ENCODE measurements at regions not wholly inside any gene's neighbourhood (a gene's known extent, or its start where the extent isn't known, plus 50 kb on each side); places are given as distances from the start of the nearest gene placed in this dataset.

DNA sequence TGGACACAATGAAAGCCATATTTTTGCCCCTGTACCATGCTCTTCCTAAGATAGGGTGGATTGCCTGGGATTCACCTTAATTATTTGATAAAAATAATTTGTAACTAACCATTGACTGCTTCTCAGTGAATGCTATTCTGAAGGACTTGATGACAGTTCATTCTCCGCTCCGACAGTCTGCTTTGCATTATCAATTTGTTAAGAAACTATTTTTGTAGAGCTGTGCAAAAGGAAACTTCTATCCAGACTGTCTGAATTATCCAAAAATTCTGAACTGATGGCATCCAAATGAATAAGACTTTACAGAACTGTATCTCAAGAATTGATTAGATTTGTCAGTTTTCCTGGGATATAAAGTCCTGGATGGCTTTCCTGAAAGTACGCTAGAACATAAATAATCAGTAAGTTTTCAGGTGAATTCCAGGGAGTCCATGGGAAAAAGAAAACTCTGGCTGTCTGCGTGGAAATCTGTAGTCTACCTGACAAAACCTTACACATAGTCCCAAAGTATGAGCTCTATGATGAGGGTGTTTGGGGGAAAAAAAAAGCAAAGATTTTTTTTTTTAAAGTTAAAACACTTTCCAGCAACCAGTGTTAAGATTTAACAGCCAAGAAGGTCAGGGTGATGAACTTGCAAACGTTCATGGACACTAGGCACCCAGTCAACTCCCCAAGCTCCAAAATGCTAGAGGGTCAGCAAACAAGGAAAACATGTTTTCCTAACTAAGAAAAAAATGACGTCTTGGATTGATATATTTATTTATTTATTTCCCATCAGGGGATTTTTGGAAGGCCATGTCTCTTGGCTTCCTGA is 291.1 kb upstream of the TBX3 start:
- no peaks in the 10 kb centered on the region for H3K36me3 ChIP-seq (ENCODE audit: insufficient read depth, insufficient read length, low read length)
- no peak for DNase-seq (ENCODE audit: low read depth, low spot score)
- no peaks in the 10 kb centered on the region for H3K27me3 ChIP-seq (ENCODE audit: insufficient read depth, insufficient read length)
- no peak overlapping the region for H3K4me3 ChIP-seq (ENCODE audit: insufficient read length, low read depth)
- TF ChIP-seq YY1 (IDR thresholded peaks at IDR 0.05; ENCODE audit: insufficient read depth, insufficient read length) (no peak), SUZ12 (IDR thresholded peaks at IDR 0.05; ENCODE audit: extremely low read depth, insufficient read depth, insufficient read length) (no peak), ZNF274 (IDR thresholded peaks at IDR 0.05; ENCODE audit: low read depth, low read length) (no peak)
- H3K9me3 ChIP-seq (ENCODE audit: insufficient read depth, low read length): no peaks in the 10 kb centered on the region
- no peaks in the 10 kb centered on the region for H3K4me1 ChIP-seq (ENCODE audit: insufficient read depth, insufficient read length)
- H3K9ac ChIP-seq (ENCODE audit: insufficient read length, low read depth): no peak overlapping the region

- Histone ChIP-seq H3K4me3 (ENCODE audit: insufficient read length, low read depth) (no peak overlapping the region), H3K4me1 (ENCODE audit: insufficient read depth, insufficient read length) (no peaks in the 10 kb centered on the region), H3K9ac (ENCODE audit: insufficient read length, low read depth) (no peak overlapping the region), H3K36me3 (ENCODE audit: insufficient read depth, insufficient read length, low read length) (no peaks in the 10 kb centered on the region), H3K27me3 (ENCODE audit: insufficient read depth, insufficient read length) (no peaks in the 10 kb centered on the region), H3K9me3 (ENCODE audit: insufficient read depth, low read length) (no peaks in the 10 kb centered on the region)
- no peak for DNase-seq (ENCODE audit: low read depth, low spot score)
- TF ChIP-seq ZNF274 (IDR thresholded peaks at IDR 0.05; ENCODE audit: low read depth, low read length): no peak
These were observed 290.4 kb upstream of the TBX3 start for GRCh38 chr12:114974333-114974732.

GRCh38 chr12:114968727-114969126 is 284.8 kb upstream of the TBX3 start:
- Histone ChIP-seq H3K9me3 (ENCODE audit: insufficient read depth, low read length) (peaks cover 4% of the 10 kb centered on the region; the same call in 1 of the 2 replicates), H3K27me3 (ENCODE audit: insufficient read depth, insufficient read length) (no peaks in the 10 kb centered on the region), H3K4me3 (ENCODE audit: insufficient read length, low read depth) (no peak overlapping the region), H3K9ac (ENCODE audit: insufficient read length, low read depth) (no peak overlapping the region), H3K36me3 (ENCODE audit: insufficient read depth, insufficient read length, low read length) (no peaks in the 10 kb centered on the region), H3K4me1 (ENCODE audit: insufficient read depth, insufficient read length) (no peaks in the 10 kb centered on the region)
- no peak for DNase-seq (ENCODE audit: low read depth, low spot score)
- TF ChIP-seq YY1 (IDR thresholded peaks at IDR 0.05; ENCODE audit: insufficient read depth, insufficient read length) (no peak), SUZ12 (IDR thresholded peaks at IDR 0.05; ENCODE audit: extremely low read depth, insufficient read depth, insufficient read length) (no peak), ZNF274 (IDR thresholded peaks at IDR 0.05; ENCODE audit: low read depth, low read length) (no peak)

DNA sequence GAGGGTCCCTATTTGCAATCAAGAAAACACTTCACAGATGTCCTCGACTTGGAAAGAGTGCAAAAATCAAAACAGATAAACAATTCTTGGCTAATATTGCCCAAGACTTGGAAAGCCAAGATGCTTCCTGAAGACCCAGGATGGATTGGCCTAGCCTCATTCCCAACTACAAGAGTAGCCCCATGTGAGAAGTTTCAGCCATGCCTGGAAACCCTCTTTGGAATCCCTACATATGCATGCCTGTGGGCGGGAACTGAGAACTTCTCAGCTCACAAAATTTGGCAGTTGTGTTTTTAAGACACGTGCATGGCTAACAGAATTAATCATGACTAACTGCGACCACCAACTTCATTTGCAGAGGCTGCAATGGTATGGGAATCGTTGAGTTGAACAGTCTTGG is 283.2 kb upstream of the TBX3 start:
- TF ChIP-seq ZNF274 (IDR thresholded peaks at IDR 0.05; ENCODE audit: low read depth, low read length) (no peak), YY1 (IDR thresholded peaks at IDR 0.05; ENCODE audit: insufficient read depth, insufficient read length) (no peak), SUZ12 (IDR thresholded peaks at IDR 0.05; ENCODE audit: extremely low read depth, insufficient read depth, insufficient read length) (no peak)
- Histone ChIP-seq H3K4me3 (ENCODE audit: insufficient read length, low read depth) (no peak overlapping the region), H3K9ac (ENCODE audit: insufficient read length, low read depth) (no peak overlapping the region), H3K4me1 (ENCODE audit: insufficient read depth, insufficient read length) (no peaks in the 10 kb centered on the region), H3K36me3 (ENCODE audit: insufficient read depth, insufficient read length, low read length) (no peaks in the 10 kb centered on the region), H3K27me3 (ENCODE audit: insufficient read depth, insufficient read length) (no peaks in the 10 kb centered on the region), H3K9me3 (ENCODE audit: insufficient read depth, low read length) (peaks cover 9% of the 10 kb centered on the region; the same call in 1 of the 2 replicates)
- no peak for DNase-seq (ENCODE audit: low read depth, low spot score)

DNA sequence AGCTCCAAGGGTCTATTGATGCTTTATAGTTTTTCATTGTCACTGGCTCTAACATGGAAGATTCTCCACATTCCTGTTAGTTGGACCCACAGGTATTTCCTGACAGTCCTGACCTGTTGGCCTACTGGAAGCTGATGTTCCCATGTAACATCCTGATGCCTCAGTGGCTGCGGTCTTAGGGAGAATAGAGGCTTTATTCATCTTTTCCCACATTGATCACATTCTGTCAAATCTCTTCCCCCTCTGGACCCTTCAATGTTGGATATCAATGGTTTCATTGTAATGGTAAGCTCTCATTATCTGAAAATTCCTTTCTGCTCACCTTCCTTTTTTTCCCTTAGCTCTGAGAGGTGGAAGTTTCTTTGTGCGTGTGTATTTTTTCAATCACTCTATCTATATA is 280.9 kb upstream of the TBX3 start:
- Histone ChIP-seq H3K9me3 (ENCODE audit: insufficient read depth, low read length) (peaks cover 9% of the 10 kb centered on the region; the same call in 1 of the 2 replicates), H3K9ac (ENCODE audit: insufficient read length, low read depth) (no peak overlapping the region), H3K27me3 (ENCODE audit: insufficient read depth, insufficient read length) (no peaks in the 10 kb centered on the region), H3K36me3 (ENCODE audit: insufficient read depth, insufficient read length, low read length) (no peaks in the 10 kb centered on the region), H3K4me3 (ENCODE audit: insufficient read length, low read depth) (no peak overlapping the region), H3K4me1 (ENCODE audit: insufficient read depth, insufficient read length) (no peaks in the 10 kb centered on the region)
- no peak for DNase-seq (ENCODE audit: low read depth, low spot score)
- TF ChIP-seq YY1 (IDR thresholded peaks at IDR 0.05; ENCODE audit: insufficient read depth, insufficient read length): no peak

DNA sequence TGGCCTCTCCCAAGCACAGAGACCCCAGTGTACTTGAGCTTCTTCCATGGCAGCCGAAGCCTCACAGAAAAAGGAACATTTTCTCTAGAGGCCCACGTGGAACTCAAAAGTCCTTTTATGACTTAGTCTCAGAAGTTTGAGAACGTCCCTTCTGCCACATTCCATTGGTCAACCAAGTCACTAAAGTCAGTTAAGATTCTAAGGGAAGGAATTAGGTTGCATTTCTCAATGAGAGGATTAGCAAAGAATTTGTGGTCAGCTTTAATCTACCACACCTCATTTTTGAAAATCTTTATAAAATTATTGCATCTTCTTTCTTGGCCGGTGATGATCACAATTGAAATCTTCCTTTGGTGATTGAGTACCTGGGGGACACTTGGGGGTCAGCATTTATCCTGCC is 279.9 kb upstream of the TBX3 start:
- Histone ChIP-seq H3K36me3 (ENCODE audit: insufficient read depth, insufficient read length, low read length) (no peaks in the 10 kb centered on the region), H3K4me3 (ENCODE audit: insufficient read length, low read depth) (no peak overlapping the region), H3K27me3 (ENCODE audit: insufficient read depth, insufficient read length) (no peaks in the 10 kb centered on the region), H3K4me1 (ENCODE audit: insufficient read depth, insufficient read length) (no peaks in the 10 kb centered on the region), H3K9ac (ENCODE audit: insufficient read length, low read depth) (no peak overlapping the region), H3K9me3 (ENCODE audit: insufficient read depth, low read length) (peaks cover 9% of the 10 kb centered on the region; the same call in 1 of the 2 replicates)
- no peak for DNase-seq (ENCODE audit: low read depth, low spot score)
- TF ChIP-seq YY1 (IDR thresholded peaks at IDR 0.05; ENCODE audit: insufficient read depth, insufficient read length): no peak
- TF ChIP-seq SUZ12 (IDR thresholded peaks at IDR 0.05; ENCODE audit: extremely low read depth, insufficient read depth, insufficient read length): no peak
- no peak for TF ChIP-seq ZNF274 (IDR thresholded peaks at IDR 0.05; ENCODE audit: low read depth, low read length)

GRCh38 chr12:114961491-114961890 is 277.5 kb upstream of the TBX3 start:
- no peak overlapping the region for H3K4me3 ChIP-seq (ENCODE audit: insufficient read length, low read depth)
- H3K36me3 ChIP-seq (ENCODE audit: insufficient read depth, insufficient read length, low read length): no peaks in the 10 kb centered on the region
- H3K4me1 ChIP-seq (ENCODE audit: insufficient read depth, insufficient read length): no peaks in the 10 kb centered on the region
- H3K27me3 ChIP-seq (ENCODE audit: insufficient read depth, insufficient read length): no peaks in the 10 kb centered on the region
- H3K9me3 ChIP-seq (ENCODE audit: insufficient read depth, low read length): peaks cover 9% of the 10 kb centered on the region; the same call in 1 of the 2 replicates
- DNase-seq (ENCODE audit: low read depth, low spot score): no peak
- no peak overlapping the region for H3K9ac ChIP-seq (ENCODE audit: insufficient read length, low read depth)
- TF ChIP-seq ZNF274 (IDR thresholded peaks at IDR 0.05; ENCODE audit: low read depth, low read length) (no peak), YY1 (IDR thresholded peaks at IDR 0.05; ENCODE audit: insufficient read depth, insufficient read length) (no peak), SUZ12 (IDR thresholded peaks at IDR 0.05; ENCODE audit: extremely low read depth, insufficient read depth, insufficient read length) (no peak)

Data from NT2/D1 (cell line).